ENCODE measurements at regions not wholly inside any gene's neighbourhood (a gene's known extent, or its start where the extent isn't known, plus 50 kb on each side); places are given as distances from the start of the nearest gene placed in this dataset.

DNA sequence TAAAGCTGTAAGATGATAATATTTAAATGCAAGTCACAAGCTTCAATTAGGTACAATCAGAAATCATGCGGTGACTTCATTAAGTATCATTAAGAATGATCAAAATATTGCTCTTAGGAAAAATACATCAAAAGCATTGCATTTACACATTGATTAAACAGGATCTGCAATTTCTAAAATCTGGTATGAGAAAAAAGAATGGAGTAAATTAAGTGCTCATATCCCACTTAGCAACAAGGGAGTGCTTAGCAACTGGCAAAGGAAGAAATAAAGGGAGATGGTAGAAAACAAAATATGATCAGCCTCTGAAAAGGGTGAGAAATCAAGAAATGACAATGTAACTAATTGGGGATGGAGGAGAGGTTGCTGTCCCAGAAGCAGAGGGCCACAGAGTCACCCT, 1918.2 kb upstream of the PIK3C3 start (continued):
- TF ChIP-seq TARDBP (IDR thresholded peaks at IDR 0.05; ENCODE audit: borderline replicate concordance) (no peak), NFXL1 (IDR thresholded peaks at IDR 0.05; ENCODE audit: borderline replicate concordance) (no peak), NBN (IDR thresholded peaks at IDR 0.05) (no peak)

DNA sequence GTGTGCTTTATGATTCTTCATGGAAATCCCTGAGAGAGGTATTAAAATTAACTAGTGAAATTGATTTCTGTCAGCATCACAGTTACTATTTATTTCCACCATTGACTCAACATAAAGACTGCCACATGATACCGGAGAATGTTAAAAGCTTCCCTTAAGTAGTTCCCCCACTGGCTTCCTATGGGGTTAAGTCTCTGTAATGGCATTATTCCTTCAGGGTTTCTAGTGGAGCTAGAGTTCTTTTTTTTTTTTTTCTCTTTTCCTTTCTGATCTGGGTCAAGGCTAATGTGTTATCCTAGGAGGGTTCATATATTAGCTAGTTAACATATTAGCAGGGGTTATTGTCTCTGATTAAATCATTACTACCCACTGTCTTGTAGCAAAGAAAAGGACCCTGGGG, 1919.1 kb upstream of the PIK3C3 start:
- ChIA-PET CTCF (interaction anchor here (0.6 to 1.3 kb wide), 2 partner anchors 9 to 11 kb away, joined by 3 to 5 read pairs; no protein-coding TSS in a partner anchor), RAD21 (ENCODE audit: unreplicated experiment) (no interaction called here), SMC1A (ENCODE audit: uncharacterized antibody, unreplicated experiment) (no interaction called here), POLR2A (no interaction called here)
- Histone ChIP-seq H3K4me2 (ENCODE audit: control insufficient read depth, insufficient read depth) (no peak overlapping the region), H3K27me3 (replicated peaks in 1 of 2; ENCODE audit: control insufficient read depth in 2 of 2, insufficient read depth in 2 of 2, low read length in 1 of 2) (no peaks in the 10 kb centered on the region), H3K4me3 (no peak overlapping the region), H3K79me2 (ENCODE audit: control insufficient read depth, insufficient read depth, low read length) (no peaks in the 10 kb centered on the region), H3K9me3 (replicated peaks; ENCODE audit: control insufficient read depth, insufficient read depth, low read length) (no peaks in the 10 kb centered on the region), H2AFZ (ENCODE audit: control insufficient read depth, low read depth, low read length) (no peak overlapping the region), H3K36me3 (ENCODE audit: control insufficient read depth in 2 of 2, insufficient read depth in 2 of 2, low read length in 1 of 2) (no peaks in the 10 kb centered on the region), H3K9ac (ENCODE audit: control insufficient read depth, insufficient read depth, low read length) (no peak overlapping the region), H3K4me1 (ENCODE audit: control insufficient read depth, insufficient read depth, low read length) (no peaks in the 10 kb centered on the region), H3K27ac (ENCODE audit: control insufficient read depth, insufficient read depth) (no peak overlapping the region), H4K20me1 (ENCODE audit: control insufficient read depth, insufficient read depth) (no peaks in the 10 kb centered on the region)
- in situ Hi-C loops (cut with MboI), result loop anchor here (25.0 kb wide), 1 partner anchor 101 kb away; no protein-coding TSS in a partner anchor
- DNase-seq (ENCODE audit: low read depth, low spot score), result no peak
- no peak for FAIRE-seq
- WGBS (ENCODE audit: insufficient coverage, insufficient replicate concordance, low lambda C conversion rate, missing lambda C conversion rate), result 93% methylated on average over 1 of the region's 1 CpG
- no peak for ATAC-seq
- BruUV-seq (replicated peaks), result no TSS peak
- no peak for TF ChIP-seq NFIC (IDR thresholded peaks at IDR 0.05; ENCODE audit: low read depth, low read length)
- intact Hi-C loops (cut with micrococcal nuclease; ENCODE audit: unreplicated experiment), result no loop called here

DNA sequence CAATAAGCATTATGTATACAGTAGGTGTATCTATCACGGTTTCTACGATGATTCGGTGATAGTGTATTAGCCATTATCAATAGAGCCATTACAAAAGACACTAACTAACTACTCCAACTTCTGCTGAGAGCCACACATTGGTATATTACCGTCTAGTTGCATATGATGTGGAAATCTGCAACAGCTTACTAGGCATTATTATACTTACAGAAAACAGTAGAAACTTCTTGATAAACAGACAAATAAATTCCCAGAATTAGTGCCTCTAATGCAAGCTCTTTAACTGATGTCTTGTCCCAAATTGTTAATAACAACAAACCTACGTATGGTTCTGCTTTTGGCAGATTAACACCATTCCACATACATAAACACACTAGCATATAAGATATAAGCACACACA, 1923.0 kb upstream of the PIK3C3 start:
- POLR2A ChIA-PET, result no interaction called here
- intact Hi-C loops (cut with micrococcal nuclease; ENCODE audit: unreplicated experiment), result no loop called here
- CTCF ChIA-PET, result interaction anchor here (2.5 kb wide), 1 partner anchor 14 kb away, joined by 11 read pairs; no protein-coding TSS in a partner anchor
- RAD21 ChIA-PET (ENCODE audit: unreplicated experiment), result no interaction called here
- H3K27ac ChIP-seq (ENCODE audit: control insufficient read depth, insufficient read depth), result no peak overlapping the region
- H3K4me1 ChIP-seq (ENCODE audit: control insufficient read depth, insufficient read depth, low read length), result no peaks in the 10 kb centered on the region
- no peaks in the 10 kb centered on the region for H3K36me3 ChIP-seq (ENCODE audit: control insufficient read depth in 2 of 2, insufficient read depth in 2 of 2, low read length in 1 of 2)
- H2AFZ ChIP-seq (ENCODE audit: control insufficient read depth, low read depth, low read length), result no peak overlapping the region
- no peaks in the 10 kb centered on the region for H3K9me3 ChIP-seq (replicated peaks; ENCODE audit: control insufficient read depth, insufficient read depth, low read length)
- H3K9ac ChIP-seq (ENCODE audit: control insufficient read depth, insufficient read depth, low read length), result no peak overlapping the region
- H3K4me2 ChIP-seq (ENCODE audit: control insufficient read depth, insufficient read depth), result no peak overlapping the region
- H3K79me2 ChIP-seq (ENCODE audit: control insufficient read depth, insufficient read depth, low read length), result no peaks in the 10 kb centered on the region
- SMC1A ChIA-PET (ENCODE audit: uncharacterized antibody, unreplicated experiment), result interaction anchor here (1.5 kb wide), 1 partner anchor 129 kb away, joined by 5 read pairs; no protein-coding TSS in a partner anchor
- H3K27me3 ChIP-seq (replicated peaks in 1 of 2; ENCODE audit: control insufficient read depth in 2 of 2, insufficient read depth in 2 of 2, low read length in 1 of 2), result no peaks in the 10 kb centered on the region
- no peak for DNase-seq (ENCODE audit: low read depth, low spot score)
- 44% methylated on average over 5 of the region's 5 CpGs for WGBS (ENCODE audit: insufficient coverage, insufficient replicate concordance, low lambda C conversion rate, missing lambda C conversion rate)
- in situ Hi-C loops (cut with MboI), result loop anchor here (25.0 kb wide), 1 partner anchor 105 kb away; no protein-coding TSS in a partner anchor
- FAIRE-seq, result no peak
- no peak for ATAC-seq
- H4K20me1 ChIP-seq (ENCODE audit: control insufficient read depth, insufficient read depth), result no peaks in the 10 kb centered on the region
- no TSS peak for BruUV-seq (replicated peaks)
- no peak overlapping the region for H3K4me3 ChIP-seq
- no peak for TF ChIP-seq ZNF622 (IDR thresholded peaks at IDR 0.05)
- TF ChIP-seq YY1 (IDR thresholded peaks at IDR 0.05; ENCODE audit: low read depth, low read length), result no peak
- TF ChIP-seq ZSCAN29 (IDR thresholded peaks at IDR 0.05), result no peak
- TF ChIP-seq TAF1 (IDR thresholded peaks at IDR 0.05; ENCODE audit: borderline replicate concordance, low read depth, low read length), result no peak
- no peak for TF ChIP-seq ZNF217 (IDR thresholded peaks at IDR 0.05)
- no peak for TF ChIP-seq IRF4 (IDR thresholded peaks at IDR 0.05; ENCODE audit: low read depth, low read length)
- TF ChIP-seq, protein P1, sequence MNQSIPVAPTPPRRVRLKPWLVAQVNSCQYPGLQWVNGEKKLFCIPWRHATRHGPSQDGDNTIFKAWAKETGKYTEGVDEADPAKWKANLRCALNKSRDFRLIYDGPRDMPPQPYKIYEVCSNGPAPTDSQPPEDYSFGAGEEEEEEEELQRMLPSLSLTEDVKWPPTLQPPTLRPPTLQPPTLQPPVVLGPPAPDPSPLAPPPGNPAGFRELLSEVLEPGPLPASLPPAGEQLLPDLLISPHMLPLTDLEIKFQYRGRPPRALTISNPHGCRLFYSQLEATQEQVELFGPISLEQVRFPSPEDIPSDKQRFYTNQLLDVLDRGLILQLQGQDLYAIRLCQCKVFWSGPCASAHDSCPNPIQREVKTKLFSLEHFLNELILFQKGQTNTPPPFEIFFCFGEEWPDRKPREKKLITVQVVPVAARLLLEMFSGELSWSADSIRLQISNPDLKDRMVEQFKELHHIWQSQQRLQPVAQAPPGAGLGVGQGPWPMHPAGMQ (IDR thresholded peaks at IDR 0.05; ENCODE audit: borderline replicate concordance), result no peak
- no peak for TF ChIP-seq HDGF (IDR thresholded peaks at IDR 0.05)
- TF ChIP-seq, protein P2, sequence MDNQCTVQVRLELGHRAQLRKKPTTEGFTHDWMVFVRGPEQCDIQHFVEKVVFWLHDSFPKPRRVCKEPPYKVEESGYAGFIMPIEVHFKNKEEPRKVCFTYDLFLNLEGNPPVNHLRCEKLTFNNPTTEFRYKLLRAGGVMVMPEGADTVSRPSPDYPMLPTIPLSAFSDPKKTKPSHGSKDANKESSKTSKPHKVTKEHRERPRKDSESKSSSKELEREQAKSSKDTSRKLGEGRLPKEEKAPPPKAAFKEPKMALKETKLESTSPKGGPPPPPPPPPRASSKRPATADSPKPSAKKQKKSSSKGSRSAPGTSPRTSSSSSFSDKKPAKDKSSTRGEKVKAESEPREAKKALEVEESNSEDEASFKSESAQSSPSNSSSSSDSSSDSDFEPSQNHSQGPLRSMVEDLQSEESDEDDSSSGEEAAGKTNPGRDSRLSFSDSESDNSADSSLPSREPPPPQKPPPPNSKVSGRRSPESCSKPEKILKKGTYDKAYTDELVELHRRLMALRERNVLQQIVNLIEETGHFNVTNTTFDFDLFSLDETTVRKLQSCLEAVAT (IDR thresholded peaks at IDR 0.05), result no peak
- TF ChIP-seq POU2F2 (IDR thresholded peaks at IDR 0.05; ENCODE audit: borderline replicate concordance, low read depth, low read length), result no peak
- TF ChIP-seq, protein P3, sequence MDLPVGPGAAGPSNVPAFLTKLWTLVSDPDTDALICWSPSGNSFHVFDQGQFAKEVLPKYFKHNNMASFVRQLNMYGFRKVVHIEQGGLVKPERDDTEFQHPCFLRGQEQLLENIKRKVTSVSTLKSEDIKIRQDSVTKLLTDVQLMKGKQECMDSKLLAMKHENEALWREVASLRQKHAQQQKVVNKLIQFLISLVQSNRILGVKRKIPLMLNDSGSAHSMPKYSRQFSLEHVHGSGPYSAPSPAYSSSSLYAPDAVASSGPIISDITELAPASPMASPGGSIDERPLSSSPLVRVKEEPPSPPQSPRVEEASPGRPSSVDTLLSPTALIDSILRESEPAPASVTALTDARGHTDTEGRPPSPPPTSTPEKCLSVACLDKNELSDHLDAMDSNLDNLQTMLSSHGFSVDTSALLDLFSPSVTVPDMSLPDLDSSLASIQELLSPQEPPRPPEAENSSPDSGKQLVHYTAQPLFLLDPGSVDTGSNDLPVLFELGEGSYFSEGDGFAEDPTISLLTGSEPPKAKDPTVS (IDR thresholded peaks at IDR 0.05; ENCODE audit: low read depth, low read length), result no peak

Measured in GM12878 (cell line).